HCT116 (cell line): ENCODE measurements at regions not wholly inside any gene's neighbourhood (a gene's known extent, or its start where the extent isn't known, plus 50 kb on each side); places are given as distances from the start of the nearest gene placed in this dataset.

Experiments used
- ATAC-seq: fragments of 200-7000 bp; cut with Tn5 transposase; 2 replicates; pipeline ENCODE4 v1.9.1; 2020; ENCODE audit warnings: mild to moderate bottlenecking, moderate library complexity
- BruUV-seq: library from RNA; stranded (reverse); fragments of 400-500 nt; replicated peaks from 2 replicates; lab custom pipeline; 2021; lab: Mats Ljungman, UMichigan
- CTCF ChIA-PET: fragments of 300-600 bp; sonication (Branson Sonifier 250); formaldehyde crosslinking; loops from one replicate; lab custom pipeline; 2021; ENCODE audit warnings: antibody characterized with exemption; lab: Charles Lee
- POLR2A ChIA-PET: fragments of 300-600, 350-600 bp; sonication (Branson Sonifier 250); formaldehyde crosslinking; loops from one replicate; lab custom pipeline; 2021; ENCODE audit warnings: antibody characterized with exemption; lab: Charles Lee
- RAD21 ChIA-PET, 2 experiments: fragments of 300-600 bp; sonication (Branson Sonifier 250); formaldehyde crosslinking; loops; one replicate each; lab custom pipeline; 2023; ENCODE audit warnings: low total read pairs in 2 of 2; ENCODE audit not compliant: uncharacterized antibody in 2 of 2, unreplicated experiment in 2 of 2, low non-redundant PET in 1 of 2; lab: Charles Lee
- DNase-seq: peaks from one replicate; pipeline ENCODE4 v3.0.0-alpha.2; 2010; ENCODE audit warnings: low read depth, low spot score
- H2AFZ ChIP-seq: fragments of 200-600 bp; shearing (Covaris generic), sonication (generic); 2 replicates; pipeline ENCODE4 v1.6.1; 2017; ENCODE audit warnings: low read depth, mixed run types, mixed read lengths, antibody characterized with exemption, low read length; ENCODE audit not compliant: poor library complexity, severe bottlenecking
- H3K27ac ChIP-seq: 2 replicates; pipeline ENCODE4 v1.5.1; 2012; ENCODE audit warnings: low read depth, low read length
- H3K27me3 ChIP-seq: fragments of 200-600 bp; sonication (generic); 2 replicates; pipeline ENCODE4 v1.6.1; 2016; ENCODE audit warnings: mixed run types, low read length, mixed read lengths; ENCODE audit not compliant: insufficient read depth
- H3K36me3 ChIP-seq, 2 experiments: fragments of 200-500 bp in 1 of 2; fragments of 200-600 bp in 1 of 2; sonication (Bioruptor generic) in 1 of 2; sonication (generic) in 1 of 2; 2 replicates each; pipeline versions ENCODE4 v1.5.1 to v1.6.1; 2014 to 2016; ENCODE audit warnings: low read length in 2 of 2, inconsistent platforms in 1 of 2, mixed read lengths in 1 of 2, mixed run types in 1 of 2; ENCODE audit not compliant: insufficient read depth in 2 of 2, control insufficient read depth in 1 of 2
- H3K4me1 ChIP-seq, 2 experiments: fragments of 200-600 bp in 1 of 2; sonication (generic) in 1 of 2; 2 replicates each; pipeline versions ENCODE4 v1.5.1 to v1.6.1; 2012 to 2017; ENCODE audit warnings: low read length in 2 of 2, inconsistent platforms in 1 of 2, mild to moderate bottlenecking in 1 of 2, mixed read lengths in 1 of 2, mixed run types in 1 of 2, moderate library complexity in 1 of 2; ENCODE audit not compliant: insufficient read depth in 2 of 2, control insufficient read depth in 1 of 2
- H3K4me2 ChIP-seq: fragments of 200-600 bp; sonication (generic); 2 replicates; pipeline ENCODE4 v1.6.1; 2017; ENCODE audit warnings: mixed run types, low read length, mixed read lengths
- H3K4me3 ChIP-seq, 2 experiments: fragments of 200-600 bp in 1 of 2; sonication (generic) in 1 of 2; replicated peaks in 1 of 2; 2 replicates each; pipeline ENCODE4 v1.5.1; 2011 to 2016; ENCODE audit warnings: low read length in 2 of 2, control low read depth in 1 of 2, low read depth in 1 of 2, mild to moderate bottlenecking in 1 of 2, mixed read lengths in 1 of 2, mixed run types in 1 of 2
- H3K79me2 ChIP-seq: fragments of 200-600 bp; sonication (generic); 2 replicates; pipeline ENCODE4 v1.6.1; 2017; ENCODE audit warnings: mild to moderate bottlenecking, mixed run types, low read length, moderate library complexity, mixed read lengths; ENCODE audit not compliant: insufficient read depth
- H3K9ac ChIP-seq: fragments of 200-600 bp; sonication (generic); 2 replicates; pipeline ENCODE4 v1.6.1; 2016; ENCODE audit warnings: low read length, mixed read lengths
- H3K9me2 ChIP-seq: fragments of 200-600 bp; sonication (generic), shearing (Covaris generic); 2 replicates; pipeline ENCODE4 v1.6.1; 2017; ENCODE audit warnings: mixed run types, mild to moderate bottlenecking, moderate library complexity; ENCODE audit not compliant: insufficient read depth
- H3K9me3 ChIP-seq, 2 experiments: fragments of 200-500 bp in 1 of 2; fragments of 200-600 bp in 1 of 2; sonication (Bioruptor generic) in 1 of 2; sonication (generic) in 1 of 2; 2 replicates each; pipeline ENCODE4 v1.6.1; 2014 to 2017; ENCODE audit warnings: low read length in 2 of 2, mixed read lengths in 2 of 2, inconsistent platforms in 1 of 2, low read depth in 1 of 2, mild to moderate bottlenecking in 1 of 2, mixed run types in 1 of 2, moderate library complexity in 1 of 2; ENCODE audit not compliant: control insufficient read depth in 1 of 2, insufficient read depth in 1 of 2
- H4K20me1 ChIP-seq: fragments of 200-600 bp; sonication (generic), shearing (Covaris generic); 2 replicates; pipeline ENCODE4 v1.6.1; 2017; ENCODE audit warnings: mixed run types, mild to moderate bottlenecking, moderate library complexity; ENCODE audit not compliant: insufficient read depth
- CBX3 ChIP-seq: IDR thresholded peaks from 2 replicates; pipeline ENCODE4 v1.6.1; 2012; ENCODE audit warnings: low read depth
- CEBPB ChIP-seq: IDR thresholded peaks from 2 replicates; pipeline ENCODE4 v1.6.1; 2012; ENCODE audit warnings: low read depth
- EGR1 ChIP-seq: IDR thresholded peaks from 2 replicates; pipeline ENCODE4 v1.6.1; 2012; ENCODE audit warnings: low read depth
- ELF1 ChIP-seq: IDR thresholded peaks from 2 replicates; pipeline ENCODE4 v1.6.1; 2012; ENCODE audit warnings: low read depth, borderline replicate concordance
- EZH2phosphoT487 ChIP-seq: fragments of 200-600 bp; IDR thresholded peaks from 2 replicates; pipeline ENCODE4 v1.6.1; 2018; ENCODE audit warnings: antibody characterized with exemption, borderline replicate concordance
- FOSL1 ChIP-seq: IDR thresholded peaks from 2 replicates; pipeline ENCODE4 v1.6.1; 2012; ENCODE audit warnings: low read depth
- JUND ChIP-seq: IDR thresholded peaks from 2 replicates; pipeline ENCODE4 v1.6.1; 2012
- POLR2A ChIP-seq: IDR thresholded peaks from 2 replicates; pipeline ENCODE4 v1.7.0; 2011; ENCODE audit warnings: borderline replicate concordance; ENCODE audit not compliant: insufficient read depth, insufficient read length; ENCODE audit errors: extremely low read depth
- RAD21 ChIP-seq: IDR thresholded peaks from 2 replicates; pipeline ENCODE4 v1.6.1; 2012; ENCODE audit warnings: low read depth, mild to moderate bottlenecking
- SP1 ChIP-seq: IDR thresholded peaks from 2 replicates; pipeline ENCODE4 v1.6.1; 2012; ENCODE audit warnings: low read depth
- ZFX ChIP-seq: fragments of 450-650 bp; IDR thresholded peaks from 2 replicates; pipeline ENCODE4 v1.6.1; 2017
- ZNF274 ChIP-seq: fragments of 200-500 bp; sonication (Bioruptor generic); IDR thresholded peaks from 2 replicates; pipeline ENCODE4 v1.6.1; 2014; ENCODE audit warnings: mild to moderate bottlenecking, low read depth, low read length, inconsistent platforms
- intact Hi-C: fragments of 100-400 bp; cut with micrococcal nuclease; formaldehyde crosslinking; loops from 2 replicates; pipeline ENCODE4 v1.10.0; 2022
- TF ChIP-seq, protein P1 (sequence below): IDR thresholded peaks from 2 replicates; pipeline ENCODE4 v1.6.1; 2012; ENCODE audit warnings: low read depth
- TF ChIP-seq, protein P2 (sequence below): IDR thresholded peaks from 2 replicates; pipeline ENCODE4 v1.6.1; 2012

DNA sequence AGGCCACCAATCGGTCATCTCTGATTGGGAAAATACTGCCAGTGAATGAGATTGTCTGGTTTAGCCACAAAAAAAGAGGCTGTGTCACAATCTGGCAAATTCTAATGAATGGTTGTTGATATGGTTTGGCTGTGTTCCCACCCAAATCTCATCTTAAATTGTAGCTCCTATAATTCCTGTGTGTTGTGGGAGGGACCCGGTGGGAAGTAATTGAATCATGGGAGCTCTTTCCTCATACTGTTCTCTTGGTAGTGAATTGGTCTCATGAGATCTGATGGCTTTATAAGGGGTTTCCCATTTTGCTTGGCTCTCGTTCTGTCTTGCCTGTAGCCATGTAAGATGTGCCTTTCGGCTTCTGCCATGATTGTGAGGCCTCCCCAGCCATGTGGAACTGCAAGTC lies 838.3 kb downstream of the SLC4A3 start:
- RAD21 ChIA-PET = interaction anchor here in 1 of 2 experiments (0.6 kb wide), 1 partner anchor 65 kb away, joined by 3 read pairs; no protein-coding TSS in a partner anchor

DNA sequence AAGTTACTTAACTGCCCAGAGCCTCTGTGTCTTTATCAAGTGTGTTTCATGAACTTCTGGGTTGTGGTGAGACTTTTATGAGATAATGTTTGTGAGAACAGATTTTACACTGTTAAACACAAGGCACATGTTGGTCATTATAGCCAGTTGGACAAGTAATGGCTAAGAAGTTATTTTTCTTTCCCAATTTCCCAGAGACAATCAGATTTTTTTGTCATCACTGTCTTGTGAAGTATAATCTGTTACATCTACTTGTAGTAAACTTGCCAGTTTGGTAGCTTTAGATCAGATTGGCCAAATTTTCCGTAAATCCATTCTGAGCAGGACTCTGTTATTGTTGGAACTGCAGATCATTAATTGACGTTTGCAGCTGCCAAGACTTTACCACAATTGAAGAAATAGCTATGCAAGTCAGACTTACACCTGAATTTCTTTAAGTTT lies 838.8 kb downstream of the SLC4A3 start:
- Histone ChIP-seq H3K4me1 (no peaks in the 10 kb centered on the region), H2AFZ (no peak overlapping the region), H3K9me3 (no peaks in the 10 kb centered on the region), H3K4me3 (no peak overlapping the region), H3K9me2 (no peaks in the 10 kb centered on the region), H3K9ac (no peak overlapping the region), H3K36me3 (no peaks in the 10 kb centered on the region), H4K20me1 (no peaks in the 10 kb centered on the region), H3K79me2 (no peaks in the 10 kb centered on the region), H3K27me3 (no peaks in the 10 kb centered on the region), H3K4me2 (no peak overlapping the region), H3K27ac (no peak overlapping the region)
- intact Hi-C loops = no loop called here
- CTCF ChIA-PET = no interaction called here
- RAD21 ChIA-PET = interaction anchor here in 1 of 2 experiments (0.6 kb wide), 1 partner anchor 65 kb away, joined by 3 read pairs; no protein-coding TSS in a partner anchor
- no TSS peak for BruUV-seq
- ATAC-seq (no peak), DNase-seq (no peak)
- TF ChIP-seq CEBPB (no peak), RAD21 (no peak), ZFX (no peak), JUND (no peak), EGR1 (no peak), ELF1 (no peak), ZNF274 (no peak), FOSL1 (no peak), POLR2A (no peak)
- TF ChIP-seq, protein P1, sequence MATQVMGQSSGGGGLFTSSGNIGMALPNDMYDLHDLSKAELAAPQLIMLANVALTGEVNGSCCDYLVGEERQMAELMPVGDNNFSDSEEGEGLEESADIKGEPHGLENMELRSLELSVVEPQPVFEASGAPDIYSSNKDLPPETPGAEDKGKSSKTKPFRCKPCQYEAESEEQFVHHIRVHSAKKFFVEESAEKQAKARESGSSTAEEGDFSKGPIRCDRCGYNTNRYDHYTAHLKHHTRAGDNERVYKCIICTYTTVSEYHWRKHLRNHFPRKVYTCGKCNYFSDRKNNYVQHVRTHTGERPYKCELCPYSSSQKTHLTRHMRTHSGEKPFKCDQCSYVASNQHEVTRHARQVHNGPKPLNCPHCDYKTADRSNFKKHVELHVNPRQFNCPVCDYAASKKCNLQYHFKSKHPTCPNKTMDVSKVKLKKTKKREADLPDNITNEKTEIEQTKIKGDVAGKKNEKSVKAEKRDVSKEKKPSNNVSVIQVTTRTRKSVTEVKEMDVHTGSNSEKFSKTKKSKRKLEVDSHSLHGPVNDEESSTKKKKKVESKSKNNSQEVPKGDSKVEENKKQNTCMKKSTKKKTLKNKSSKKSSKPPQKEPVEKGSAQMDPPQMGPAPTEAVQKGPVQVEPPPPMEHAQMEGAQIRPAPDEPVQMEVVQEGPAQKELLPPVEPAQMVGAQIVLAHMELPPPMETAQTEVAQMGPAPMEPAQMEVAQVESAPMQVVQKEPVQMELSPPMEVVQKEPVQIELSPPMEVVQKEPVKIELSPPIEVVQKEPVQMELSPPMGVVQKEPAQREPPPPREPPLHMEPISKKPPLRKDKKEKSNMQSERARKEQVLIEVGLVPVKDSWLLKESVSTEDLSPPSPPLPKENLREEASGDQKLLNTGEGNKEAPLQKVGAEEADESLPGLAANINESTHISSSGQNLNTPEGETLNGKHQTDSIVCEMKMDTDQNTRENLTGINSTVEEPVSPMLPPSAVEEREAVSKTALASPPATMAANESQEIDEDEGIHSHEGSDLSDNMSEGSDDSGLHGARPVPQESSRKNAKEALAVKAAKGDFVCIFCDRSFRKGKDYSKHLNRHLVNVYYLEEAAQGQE = no peak
- TF ChIP-seq, protein P2, sequence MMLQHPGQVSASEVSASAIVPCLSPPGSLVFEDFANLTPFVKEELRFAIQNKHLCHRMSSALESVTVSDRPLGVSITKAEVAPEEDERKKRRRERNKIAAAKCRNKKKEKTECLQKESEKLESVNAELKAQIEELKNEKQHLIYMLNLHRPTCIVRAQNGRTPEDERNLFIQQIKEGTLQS = no peak
- POLR2A ChIA-PET = no interaction called here

More for the DNA sequence above, 838.3 kb downstream of the SLC4A3 start:
- Histone ChIP-seq H3K4me2 (no peak overlapping the region), H2AFZ (no peak overlapping the region), H4K20me1 (no peaks in the 10 kb centered on the region)
- no peak for ATAC-seq
- intact Hi-C loops = no loop called here
- no TSS peak for BruUV-seq
- DNase-seq = no peak
- TF ChIP-seq EZH2phosphoT487 (no peak), SP1 (no peak), ELF1 (no peak), CBX3 (no peak), EGR1 (no peak)
- TF ChIP-seq, all 23 proteins: peak for 0
- H3K9me3 ChIP-seq = no peaks in the 10 kb centered on the region
- no peaks in the 10 kb centered on the region for H3K9me2 ChIP-seq
- no peaks in the 10 kb centered on the region for H3K79me2 ChIP-seq
- POLR2A ChIA-PET = no interaction called here
- H3K9ac ChIP-seq = no peak overlapping the region
- no peak overlapping the region for H3K4me3 ChIP-seq
- no peaks in the 10 kb centered on the region for H3K36me3 ChIP-seq
- no peaks in the 10 kb centered on the region for H3K27me3 ChIP-seq
- H3K27ac ChIP-seq = no peak overlapping the region
- CTCF ChIA-PET = no interaction called here
- no peaks in the 10 kb centered on the region for H3K4me1 ChIP-seq
